ENCODE measurements at regions not wholly inside any gene's neighbourhood (a gene's known extent, or its start where the extent isn't known, plus 50 kb on each side); places are given as distances from the start of the nearest gene placed in this dataset.
A peak's percentile ranks its signal among the peaks of the same experiment; 100 is the strongest.

DNA sequence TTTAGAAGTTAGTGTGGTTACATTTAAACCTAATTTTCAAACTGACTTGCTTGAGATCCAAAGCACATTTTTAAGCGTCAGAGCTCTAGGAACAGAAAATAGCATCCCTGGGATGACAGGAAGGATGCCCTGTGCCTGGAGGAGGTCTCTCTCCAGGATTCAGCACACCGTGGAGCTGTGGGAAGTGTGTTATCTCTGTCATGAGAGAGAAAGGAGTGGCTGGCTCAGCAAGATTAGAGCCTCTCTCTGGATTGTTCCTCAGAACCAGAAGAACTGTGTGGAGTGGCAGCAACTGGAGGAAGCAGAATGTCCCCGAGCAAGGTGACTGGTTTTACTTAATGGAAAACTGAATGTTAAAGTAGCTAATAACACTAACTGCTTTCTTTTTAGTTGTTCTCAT is 233.6 kb upstream of the TGFBR2 start:
- no peak for DNase-seq

DNA sequence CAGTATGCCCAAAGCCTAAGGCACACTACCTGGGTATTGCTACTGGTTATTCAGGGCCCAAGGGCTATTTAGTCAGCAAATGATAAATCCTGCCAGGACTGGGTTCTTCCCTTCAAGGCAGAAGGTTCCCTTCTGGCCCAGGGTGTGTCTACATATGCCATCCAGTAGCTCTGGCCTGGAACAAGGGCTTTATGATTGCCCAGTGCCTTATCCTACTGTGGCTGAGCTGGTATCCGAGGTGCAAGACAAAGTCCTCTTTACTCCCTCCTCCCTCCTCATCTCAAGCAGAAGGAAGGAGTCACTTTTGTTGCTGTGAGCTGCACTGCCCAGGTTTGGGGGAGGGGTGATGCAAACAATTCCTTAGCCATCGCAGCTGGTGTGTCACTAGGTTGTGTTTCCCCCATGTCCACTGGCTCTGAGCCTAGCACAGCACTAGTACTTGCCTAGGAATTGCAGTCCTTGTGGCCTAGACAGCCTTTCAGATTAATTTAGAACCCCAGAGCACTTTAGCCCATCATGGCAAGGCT is 221.8 kb upstream of the TGFBR2 start:
- DNase-seq = no peak

DNA sequence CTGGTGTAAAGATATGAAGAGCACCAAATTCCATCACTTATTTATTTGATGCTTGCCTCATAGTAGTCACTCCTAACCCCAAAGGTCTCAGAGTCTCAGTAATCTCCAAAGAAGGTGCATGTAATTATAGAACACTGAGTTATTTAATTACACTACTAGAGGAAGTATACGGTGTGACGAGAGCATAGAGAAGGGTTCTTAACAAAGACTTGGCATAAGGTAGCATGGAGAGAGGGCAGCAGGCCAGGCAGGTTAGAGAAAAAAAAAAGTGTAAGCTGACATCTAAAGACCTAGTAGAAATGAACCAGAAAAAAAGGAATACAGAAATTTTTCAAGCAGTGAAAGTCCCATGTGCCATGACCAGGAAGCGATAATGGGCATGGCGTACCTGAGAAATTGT is 213.3 kb upstream of the TGFBR2 start:
- DNase-seq = no peak

DNA sequence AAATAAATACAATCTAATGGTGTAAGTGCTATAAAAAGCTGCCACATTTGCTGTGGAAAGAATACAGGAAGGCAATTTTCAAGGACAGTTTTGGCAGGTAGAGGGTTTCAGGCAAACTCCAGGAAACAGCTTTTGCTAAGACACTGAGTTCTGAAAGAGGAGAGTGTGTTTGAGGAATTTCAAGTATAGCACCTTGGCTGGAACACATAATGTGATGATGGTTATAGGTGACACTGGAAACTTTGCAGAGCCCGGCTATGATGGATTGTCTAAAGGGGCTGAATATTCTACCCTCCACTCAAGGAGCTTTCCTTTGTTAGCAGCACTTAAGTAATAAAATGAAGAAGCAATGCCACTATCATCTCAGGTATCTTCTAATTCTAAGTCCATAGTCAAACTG is 209.4 kb upstream of the TGFBR2 start:
- peak; percentile 18 for DNase-seq

DNA sequence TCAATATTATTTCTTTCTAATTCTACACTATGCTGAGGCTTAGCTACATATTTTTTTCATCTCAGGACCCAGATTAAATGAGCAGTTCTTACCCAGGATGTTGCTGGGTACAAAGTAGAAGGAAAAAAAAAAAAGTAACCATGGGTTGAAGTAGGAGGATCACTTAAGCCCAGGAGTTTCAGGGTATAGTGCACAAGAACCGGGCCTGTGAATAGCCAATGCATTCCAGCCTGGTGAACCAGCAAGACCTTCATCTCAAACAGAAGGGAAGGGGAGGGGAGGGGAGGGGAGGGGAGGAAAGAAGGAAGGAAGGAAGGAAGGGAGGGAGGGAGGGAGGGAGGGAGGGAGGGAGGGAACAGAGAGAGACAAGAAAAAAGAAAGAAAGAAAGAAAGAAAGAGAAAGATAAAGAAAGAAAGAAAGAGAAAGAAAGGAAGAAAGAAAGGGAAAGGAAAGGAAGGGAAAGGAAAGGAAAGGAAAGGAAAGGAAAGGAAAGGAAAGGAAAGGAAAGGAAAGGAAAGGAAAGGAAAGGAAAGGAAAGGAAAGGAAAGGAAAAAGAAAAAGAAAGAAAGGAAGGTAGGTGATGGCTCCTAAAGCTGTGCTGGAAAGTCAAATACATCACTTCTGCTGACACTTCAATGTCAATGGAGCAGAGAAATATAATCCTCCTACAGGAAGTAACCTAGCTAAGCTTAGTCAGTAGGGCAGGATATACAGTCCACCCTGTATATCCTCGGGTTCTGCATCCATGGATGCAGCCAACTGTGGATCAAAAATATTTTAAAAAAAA is 206.8 kb upstream of the TGFBR2 start:
- no peak for DNase-seq

DNA sequence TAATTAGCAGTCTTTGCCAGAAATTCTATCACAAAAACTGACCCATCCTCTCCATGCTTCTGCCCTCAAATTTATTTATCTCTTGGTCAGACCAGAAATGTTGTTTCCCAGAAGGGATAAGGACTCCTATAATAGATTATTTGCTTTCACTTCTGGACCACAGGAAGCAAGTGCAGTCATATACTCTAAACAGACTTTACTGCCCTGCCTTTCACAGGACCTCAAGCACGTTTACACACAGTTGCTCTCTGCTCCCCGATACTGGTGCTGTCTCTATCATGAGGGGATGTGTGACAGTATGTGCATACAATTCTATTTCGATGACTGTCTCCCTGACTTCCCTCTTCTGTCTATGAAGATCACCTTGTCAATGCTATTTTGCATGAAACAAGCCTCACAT is 205.5 kb upstream of the TGFBR2 start:
- no peak for DNase-seq

DNA sequence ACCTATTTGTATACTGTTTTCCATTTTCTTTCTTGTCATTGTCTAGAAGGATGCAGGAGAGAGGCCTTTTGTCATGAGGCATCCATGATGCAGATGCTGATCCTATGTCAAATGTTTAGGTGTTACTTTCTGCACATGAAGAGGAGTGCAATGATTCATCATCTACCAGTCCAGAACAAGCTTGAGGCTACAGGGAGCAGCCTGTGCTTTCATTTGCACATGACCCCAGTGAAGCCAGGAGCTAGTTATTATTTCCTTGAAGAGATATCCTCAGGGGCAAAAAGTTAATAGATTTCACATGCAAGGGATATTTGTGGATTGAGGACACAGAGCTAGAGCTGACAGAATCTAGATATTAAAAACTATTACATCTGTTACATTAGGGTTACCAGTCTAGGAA is 204.4 kb upstream of the TGFBR2 start:
- no peak for DNase-seq

DNA sequence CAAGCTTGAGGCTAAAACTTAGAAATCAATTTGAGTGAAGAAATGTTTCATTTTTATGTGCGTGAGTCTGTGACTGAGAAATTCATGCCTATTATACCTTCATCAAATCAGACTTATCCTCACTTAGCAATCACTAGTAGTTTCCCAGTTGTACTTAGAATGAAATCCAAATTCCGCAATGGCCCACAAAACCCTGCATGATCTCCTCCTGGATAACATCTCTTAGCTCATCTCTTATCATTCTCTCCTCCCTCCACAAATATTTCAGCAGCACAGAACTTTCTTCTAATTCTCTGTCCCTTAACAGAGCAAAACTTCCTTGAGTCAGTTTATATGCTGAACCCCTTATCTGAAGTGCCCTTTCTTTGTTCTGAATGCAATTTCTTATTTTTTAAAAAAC is 198.8 kb upstream of the TGFBR2 start:
- no peak for DNase-seq

DNA sequence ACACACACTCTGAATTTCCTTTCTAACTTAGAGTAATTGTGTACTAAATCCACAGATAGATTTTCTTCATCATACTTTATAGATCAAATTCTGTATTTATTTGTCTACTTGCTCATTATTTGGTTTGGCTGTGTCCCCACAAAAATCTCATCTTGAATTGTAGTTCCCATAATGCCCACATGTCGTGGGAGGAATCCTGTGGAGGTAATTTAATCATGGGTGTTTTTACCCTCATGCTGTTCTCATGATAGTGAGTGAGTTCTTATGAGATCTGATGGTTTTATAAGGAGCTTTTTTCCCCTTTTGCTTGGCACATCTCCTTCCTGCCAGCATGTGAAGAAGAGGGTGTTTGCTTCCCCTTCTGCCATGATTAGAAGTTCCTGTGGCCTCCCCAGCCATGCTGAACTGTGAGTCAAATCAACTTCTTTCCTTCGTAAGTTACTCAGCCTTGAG is 198.3 kb upstream of the TGFBR2 start:
- no peak for DNase-seq

DNA sequence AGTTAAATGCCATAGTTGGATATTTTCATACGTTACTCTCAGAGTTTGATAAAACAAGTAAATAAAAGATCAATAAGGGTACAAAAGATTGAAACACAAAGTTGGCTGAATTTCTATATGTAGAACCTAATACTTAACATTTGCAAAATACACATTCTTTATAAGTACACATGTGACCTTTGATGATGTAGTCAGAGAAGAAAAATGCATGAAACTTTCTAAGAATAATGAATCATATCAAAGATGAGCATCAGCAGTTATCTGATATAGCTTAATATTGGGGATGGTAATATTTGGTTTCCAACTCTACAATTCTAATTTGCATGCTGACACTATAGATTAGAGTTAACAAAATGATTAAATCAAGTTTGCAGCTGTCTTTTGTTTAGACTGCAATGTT is 188.0 kb upstream of the TGFBR2 start:
- DNase-seq = no peak

DNA sequence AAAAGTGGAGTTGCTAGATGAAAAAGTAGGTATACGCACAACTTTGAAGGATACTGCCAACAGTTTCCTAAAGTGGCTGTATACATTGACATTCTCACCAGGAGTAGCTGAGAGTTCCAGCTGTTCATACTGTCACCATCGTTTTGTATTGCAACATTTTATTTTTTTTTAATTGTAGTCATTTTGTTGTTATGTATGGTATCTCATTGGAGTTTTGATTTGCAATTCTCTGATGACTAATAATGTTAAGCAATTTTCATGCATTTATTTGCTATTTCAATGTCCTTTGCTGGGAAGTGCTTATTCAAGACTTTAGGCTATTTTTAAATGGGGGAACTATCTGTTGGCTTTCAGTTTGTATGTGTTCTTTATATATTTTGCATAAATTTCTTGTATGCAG is 185.1 kb upstream of the TGFBR2 start:
- DNase-seq = no peak

DNA sequence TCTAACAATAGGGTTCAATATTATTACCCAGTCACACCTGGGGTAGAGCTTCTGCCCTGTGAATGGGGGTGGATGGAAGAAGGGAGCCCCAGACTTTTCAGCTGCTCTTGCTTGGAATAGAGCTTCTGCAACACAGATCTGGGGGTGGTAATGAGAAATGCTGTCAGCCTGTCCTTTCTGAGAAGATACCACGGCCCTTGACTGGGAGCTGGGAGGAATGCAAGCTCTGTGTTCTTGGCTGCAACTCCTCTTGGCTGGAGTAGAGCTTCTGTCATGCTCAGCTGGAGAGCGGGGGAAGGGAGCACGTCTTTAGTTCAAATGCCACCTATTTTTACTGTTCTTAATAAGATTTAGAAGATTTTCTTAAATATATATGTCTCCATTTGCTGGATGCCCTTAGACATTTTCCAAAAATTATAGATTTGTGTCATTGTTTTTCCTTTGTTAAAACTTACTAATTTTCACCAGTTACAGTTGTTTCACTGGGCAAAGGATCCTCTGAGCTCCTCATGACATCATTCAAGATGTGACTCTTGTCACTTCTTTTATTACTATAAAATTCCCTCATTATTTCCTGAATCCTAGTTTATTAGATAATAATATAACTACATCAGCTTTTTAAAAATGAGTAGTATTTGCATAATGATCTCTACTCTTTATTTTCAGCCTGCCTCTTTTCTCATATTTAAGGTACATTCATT is 180.0 kb upstream of the TGFBR2 start:
- no peak for DNase-seq

DNA sequence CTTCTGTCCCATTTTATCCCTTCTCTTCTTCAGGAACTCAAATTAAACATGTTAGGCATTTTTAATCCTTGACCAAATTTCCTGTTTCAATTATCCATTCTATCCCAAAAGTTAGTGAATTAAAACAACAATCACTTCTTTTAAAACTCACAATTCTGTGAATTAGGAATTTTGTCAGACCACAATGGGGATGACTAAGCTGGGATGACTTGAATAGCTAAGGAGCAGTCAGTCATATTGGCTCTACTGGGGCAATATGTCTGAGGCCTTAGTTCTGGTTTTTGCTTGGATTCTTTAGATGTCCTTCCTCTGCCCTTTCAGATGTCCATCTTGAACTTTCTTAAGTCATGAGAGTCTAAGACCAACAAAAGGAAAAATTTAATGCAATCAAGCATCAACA is 178.2 kb upstream of the TGFBR2 start:
- no peak for DNase-seq

DNA sequence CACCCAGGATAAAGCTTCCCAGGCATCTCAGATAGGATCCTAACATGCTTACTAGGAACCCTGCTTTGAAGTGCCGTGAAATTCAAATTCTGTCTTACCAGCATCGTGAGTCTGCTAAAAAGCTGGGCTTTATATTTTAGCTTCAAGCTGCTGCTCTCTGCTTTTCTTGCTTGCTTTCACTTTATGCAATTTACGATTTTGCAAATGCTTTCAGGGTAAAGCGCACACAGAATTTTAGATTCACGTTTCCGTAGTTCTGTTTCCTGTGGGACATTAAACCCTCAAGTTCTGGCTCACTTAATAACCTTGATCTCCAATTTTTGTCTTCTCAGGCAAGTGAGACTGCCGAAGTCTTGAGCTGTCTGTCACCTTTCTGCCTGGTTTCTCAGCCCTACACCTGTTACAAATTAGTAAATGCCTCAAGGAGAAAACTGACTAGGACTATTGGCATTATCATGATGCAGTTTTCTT is 170.5 kb upstream of the TGFBR2 start:
- DNase-seq = no peak

DNA sequence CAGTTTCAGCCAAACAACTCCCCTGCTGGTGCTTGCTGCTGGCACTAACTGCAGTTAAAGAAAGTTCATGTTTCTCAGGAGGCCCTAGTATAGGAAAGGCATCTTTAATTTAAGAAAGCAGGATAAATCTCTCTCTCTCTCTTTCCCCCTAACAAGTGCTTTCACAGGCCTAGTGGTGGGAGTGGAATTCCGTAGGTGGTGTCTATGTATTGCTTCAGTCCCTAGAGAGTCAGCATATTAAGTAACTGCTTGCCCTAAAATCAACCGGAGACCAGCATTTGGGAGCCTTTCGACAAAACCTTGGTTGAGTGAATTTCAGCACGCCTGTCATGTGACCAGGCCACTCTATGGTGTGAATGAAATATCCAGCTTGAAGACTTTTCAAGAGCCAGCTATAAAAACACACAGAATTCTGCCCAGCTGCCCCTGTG is 169.2 kb upstream of the TGFBR2 start:
- DNase-seq = peak; percentile 34

DNA sequence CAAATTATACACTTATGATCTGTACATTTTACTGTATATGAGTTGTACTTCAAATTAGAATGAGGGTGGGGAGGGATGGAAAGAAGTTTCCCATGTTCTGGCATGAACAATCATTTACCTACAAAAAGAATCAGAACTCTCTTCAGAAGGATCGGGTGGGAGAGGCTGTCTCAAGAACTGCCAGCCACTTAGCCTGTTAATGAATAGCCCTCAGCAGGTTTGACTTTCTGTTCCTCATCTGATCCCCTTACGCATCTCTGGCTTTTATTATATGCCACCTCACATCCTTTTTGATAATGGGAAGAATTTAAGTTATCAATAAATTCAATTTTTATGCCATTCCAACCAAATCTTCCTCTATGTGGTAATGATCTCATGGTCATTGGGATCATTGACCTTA is 168.3 kb upstream of the TGFBR2 start:
- no peak for DNase-seq

DNA sequence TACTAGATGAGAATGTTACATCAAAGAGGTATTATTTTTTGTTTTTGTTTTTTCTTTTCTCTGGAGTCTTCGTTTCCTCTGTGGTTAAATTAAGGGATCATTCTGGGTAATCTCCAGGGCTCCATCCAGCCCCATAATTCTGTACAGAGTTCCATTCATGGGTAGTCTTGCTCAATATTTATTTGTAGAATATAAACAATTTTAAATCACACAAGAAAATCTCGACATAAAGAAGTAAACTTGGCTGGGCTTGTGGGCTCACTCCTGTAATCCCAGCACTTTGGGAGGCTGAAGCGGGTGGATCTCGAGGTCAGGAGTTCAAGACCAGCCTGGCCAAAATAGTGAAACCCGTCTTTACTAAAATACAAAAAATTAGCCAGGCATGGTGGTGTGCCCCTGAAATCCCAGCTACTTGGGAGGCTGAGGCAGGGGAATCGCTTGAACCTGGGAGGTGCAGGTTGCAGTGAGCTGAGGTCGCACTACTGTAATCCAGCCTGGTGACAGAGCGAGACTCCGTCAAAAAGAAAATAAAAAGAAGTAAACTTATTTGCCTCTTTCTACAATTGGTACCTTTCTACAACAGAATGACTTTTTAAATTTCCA is 166.8 kb upstream of the TGFBR2 start:
- DNase-seq = no peak

DNA sequence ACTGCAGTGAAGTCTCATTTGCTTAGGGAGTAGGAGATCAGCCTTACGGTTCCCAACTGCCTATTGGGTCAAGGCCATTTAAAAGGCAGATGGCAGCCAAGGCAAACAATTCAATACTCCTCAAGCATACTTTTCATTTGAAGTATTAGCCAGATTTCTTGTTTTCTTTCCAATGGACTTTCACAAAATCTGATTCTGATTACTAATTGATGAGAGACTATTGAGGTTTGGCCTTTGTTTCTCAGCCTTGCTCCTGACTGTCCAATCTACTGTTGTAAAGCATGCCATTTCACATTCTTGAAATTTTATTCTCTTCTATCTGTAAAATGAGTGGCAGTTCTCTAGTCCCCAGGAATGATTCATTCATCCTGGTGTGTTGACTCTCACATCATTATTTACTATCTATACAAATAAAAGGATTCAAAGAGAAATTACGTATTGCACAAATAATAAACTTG is 166.2 kb upstream of the TGFBR2 start:
- no peak for DNase-seq

DNA sequence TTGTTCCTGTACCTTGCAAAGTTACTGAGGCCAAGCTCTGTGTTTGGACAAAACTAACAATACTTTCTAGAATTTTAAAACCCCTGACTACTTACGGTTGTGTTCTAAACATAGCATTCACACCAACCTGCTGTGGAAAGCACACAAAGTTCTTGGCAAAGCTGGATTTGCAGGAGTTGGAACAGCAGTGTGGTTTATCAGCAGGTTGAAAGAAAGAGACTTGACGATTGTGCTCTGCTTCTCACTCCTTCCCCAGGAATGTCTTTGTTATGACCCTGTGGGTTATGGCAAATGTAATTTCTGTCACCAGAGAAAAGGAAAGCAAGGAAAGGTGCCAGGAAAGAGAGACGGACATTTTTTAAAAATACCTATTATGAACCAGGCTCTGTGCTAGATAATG is 165.5 kb upstream of the TGFBR2 start:
- DNase-seq = no peak

DNA sequence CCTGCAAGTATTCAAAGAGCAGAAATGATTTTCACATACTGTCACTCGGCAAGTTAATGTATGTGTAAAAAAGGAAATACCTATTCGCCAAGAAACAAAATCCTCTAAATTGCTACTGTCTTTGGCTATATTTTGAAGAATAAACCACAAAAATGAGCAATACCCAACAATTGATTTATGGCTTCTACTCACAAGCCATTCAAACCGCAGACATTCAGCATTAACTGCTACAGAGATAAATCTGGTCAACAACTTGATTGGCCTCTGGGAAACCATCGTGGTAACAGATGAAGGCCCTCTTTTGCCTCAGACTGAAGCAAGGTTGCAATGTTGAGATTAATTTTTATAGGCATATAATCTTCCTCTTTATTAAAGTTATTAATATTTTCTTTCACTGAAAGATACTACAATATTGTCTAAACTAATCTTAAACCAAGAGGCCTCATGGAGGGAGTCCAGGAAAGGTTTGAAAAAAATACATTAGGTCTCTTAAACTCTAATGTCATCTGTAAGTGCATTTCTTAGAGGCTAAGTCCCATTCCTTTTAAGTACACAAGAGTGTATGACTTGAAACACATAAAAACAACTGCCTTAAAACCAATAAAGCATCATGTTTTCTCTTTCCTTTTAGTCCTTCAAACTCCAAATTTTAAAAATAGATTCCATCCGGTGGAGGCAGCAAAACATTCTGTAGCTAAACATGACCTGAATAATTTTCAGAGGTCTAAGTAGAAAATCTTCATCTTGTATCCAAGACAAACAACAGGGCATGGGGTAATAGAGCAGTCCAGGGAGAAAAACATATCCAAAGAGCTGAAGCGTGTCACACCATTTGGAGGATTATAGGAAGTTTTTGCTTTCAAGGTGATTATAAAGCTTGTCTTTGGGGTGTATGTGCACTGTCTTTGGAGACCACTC is 162.4 kb upstream of the TGFBR2 start:
- DNase-seq = no peak

DNA sequence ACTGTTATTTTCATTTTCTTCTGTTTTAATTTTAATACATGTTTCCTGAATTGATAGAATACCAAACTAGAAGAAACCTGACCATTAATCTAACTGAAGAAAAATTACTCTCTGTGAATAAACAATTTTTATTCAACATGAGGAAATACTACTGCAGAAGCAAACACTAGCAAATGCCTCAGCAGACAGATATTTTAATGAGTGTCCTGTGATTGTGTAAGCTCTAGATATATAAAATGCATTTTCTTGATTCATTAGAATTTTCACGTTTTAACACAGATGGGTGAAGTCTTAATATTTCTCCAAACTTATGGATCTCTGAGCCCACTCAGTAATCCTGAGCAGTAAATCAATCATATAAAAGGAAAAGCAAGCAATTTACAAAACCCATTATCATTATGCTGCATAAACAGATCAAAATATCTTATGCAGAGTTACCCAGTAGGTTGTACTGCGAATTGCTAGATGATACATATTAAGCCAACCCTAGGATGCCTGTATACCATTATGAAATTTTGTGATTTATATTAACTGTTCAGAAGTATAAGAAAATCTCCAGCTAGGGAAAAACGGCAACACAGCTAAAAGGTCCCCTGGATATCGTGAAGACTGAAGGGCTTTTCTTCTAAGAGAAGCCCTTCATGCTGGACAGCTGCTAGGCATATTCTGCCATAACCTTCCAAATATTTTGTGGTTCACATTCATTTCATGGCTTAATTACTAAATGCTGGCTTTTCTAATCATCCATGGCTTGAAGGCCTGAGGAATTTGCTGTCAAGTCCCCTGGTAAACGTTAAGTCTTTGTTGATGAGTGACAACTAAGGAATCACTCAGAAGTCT is 157.7 kb upstream of the TGFBR2 start:
- DNase-seq = no peak

DNA sequence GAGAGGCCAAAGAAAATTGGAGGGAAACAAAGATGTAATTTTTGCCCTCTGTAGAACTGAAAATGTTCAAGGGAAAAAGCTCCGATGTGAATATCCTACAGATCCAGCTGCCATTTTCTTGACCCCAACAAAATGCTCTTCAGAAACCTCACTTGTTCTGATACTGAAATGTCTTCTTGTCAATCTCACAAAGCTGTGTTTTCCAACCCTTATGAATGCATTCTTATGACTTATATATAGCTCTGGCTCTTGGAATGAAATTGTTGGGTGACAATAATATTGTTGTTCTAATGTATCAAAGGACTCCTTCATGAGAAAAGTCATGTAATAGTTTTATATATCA is 157.1 kb upstream of the TGFBR2 start:
- DNase-seq = no peak

Data from NCI-H2171 treated with DMSO at 0.1 percent for 48 hours (cell line).